ENCODE measurements at regions not wholly inside any gene's neighbourhood (a gene's known extent, or its start where the extent isn't known, plus 50 kb on each side); places are given as distances from the start of the nearest gene placed in this dataset.

- no peak for DNase-seq (ENCODE audit: extremely low spot score)
- Histone ChIP-seq H3K27ac (ENCODE audit: low read depth) (no peak overlapping the region), H3K4me1 (ENCODE audit: insufficient read depth) (no peaks in the 10 kb centered on the region), H3K36me3 (ENCODE audit: insufficient read depth) (no peaks in the 10 kb centered on the region), H3K4me3 (ENCODE audit: low read depth, low read length) (no peak overlapping the region)
- 66% methylated on average over 8 of the region's 8 CpGs for WGBS
These were observed 372.5 kb downstream of the GALR1 start for GRCh38 chr18:77622009-77622692.

DNA sequence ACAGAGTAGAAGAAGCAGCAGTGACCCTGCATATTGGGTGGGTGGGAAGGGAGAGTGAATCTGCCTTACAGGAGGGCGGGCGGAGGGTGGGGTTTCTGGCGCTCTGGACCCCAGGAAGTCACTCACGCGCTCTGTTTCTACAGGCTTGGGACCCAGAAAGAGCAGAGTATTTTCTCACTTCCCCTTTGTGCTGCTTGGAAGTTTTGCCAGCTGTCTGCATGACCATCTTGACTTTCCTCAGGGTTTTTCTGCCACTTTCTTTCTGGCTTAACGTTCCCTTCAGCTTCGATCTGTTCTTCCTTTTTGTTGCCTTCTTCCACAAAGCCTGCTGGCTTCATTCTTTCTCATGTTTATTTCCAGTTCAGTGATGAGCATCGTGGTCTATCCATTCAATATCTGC is 383.1 kb downstream of the GALR1 start:
- H3K36me3 ChIP-seq (ENCODE audit: insufficient read depth): no peaks in the 10 kb centered on the region
- DNase-seq (ENCODE audit: extremely low spot score): no peak
- H3K4me3 ChIP-seq (ENCODE audit: low read depth, low read length): no peak overlapping the region
- WGBS: 81% methylated on average over 8 of the region's 8 CpGs
- no peaks in the 10 kb centered on the region for H3K4me1 ChIP-seq (ENCODE audit: insufficient read depth)
- H3K27ac ChIP-seq (ENCODE audit: low read depth): no peak overlapping the region

DNA sequence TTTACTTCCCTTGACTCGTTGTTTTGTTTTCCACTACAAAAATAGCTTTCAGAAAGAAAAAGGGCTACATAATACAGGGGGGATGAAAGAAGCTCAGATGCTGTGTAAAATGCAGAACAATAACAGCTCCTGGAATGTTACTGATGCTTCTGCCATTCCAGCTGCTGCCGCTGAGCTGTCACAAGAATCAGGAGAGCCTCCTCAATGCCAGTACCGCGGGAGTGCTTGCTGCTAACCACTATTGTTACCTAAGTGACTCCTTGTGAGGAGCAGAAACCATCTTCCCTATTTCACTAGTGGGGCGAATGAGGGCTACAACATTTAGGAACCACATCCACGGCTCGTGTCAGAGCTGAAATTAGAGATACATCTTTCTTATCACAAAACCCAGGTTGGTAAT is 384.8 kb downstream of the GALR1 start:
- Histone ChIP-seq H3K4me1 (ENCODE audit: insufficient read depth) (no peaks in the 10 kb centered on the region), H3K36me3 (ENCODE audit: insufficient read depth) (no peaks in the 10 kb centered on the region), H3K27ac (ENCODE audit: low read depth) (no peak overlapping the region), H3K4me3 (ENCODE audit: low read depth, low read length) (no peak overlapping the region)
- WGBS: 80% methylated on average over 7 of the region's 7 CpGs
- DNase-seq (ENCODE audit: extremely low spot score): no peak

DNA sequence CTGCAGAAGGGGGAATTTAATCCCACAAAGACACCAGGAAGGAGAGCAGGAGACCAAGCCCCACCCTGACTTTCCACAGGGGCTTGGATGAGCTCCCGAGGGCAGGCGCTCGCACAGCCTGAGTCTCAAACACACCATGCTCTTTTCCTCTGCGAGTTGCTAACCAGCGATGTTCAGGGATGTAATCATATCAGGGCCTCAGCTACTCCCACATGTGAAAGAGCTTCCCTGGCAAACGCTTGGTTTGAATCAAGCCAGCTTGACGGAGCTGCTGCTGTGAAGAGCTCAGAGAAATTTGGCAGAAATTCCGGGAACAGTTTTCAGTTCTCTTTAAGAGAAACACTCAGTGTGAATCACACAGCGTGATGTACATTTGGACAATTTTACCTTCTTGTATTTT is 385.8 kb downstream of the GALR1 start:
- DNase-seq (ENCODE audit: extremely low spot score): peak; percentile 83
- whole genome bisulfite sequencing: 45% methylated on average over 9 of the region's 9 CpGs
- H3K36me3 ChIP-seq (ENCODE audit: insufficient read depth): no peaks in the 10 kb centered on the region
- H3K4me1 ChIP-seq (ENCODE audit: insufficient read depth): no peaks in the 10 kb centered on the region
- no peak overlapping the region for H3K27ac ChIP-seq (ENCODE audit: low read depth)
- no peak overlapping the region for H3K4me3 ChIP-seq (ENCODE audit: low read depth, low read length)

DNA sequence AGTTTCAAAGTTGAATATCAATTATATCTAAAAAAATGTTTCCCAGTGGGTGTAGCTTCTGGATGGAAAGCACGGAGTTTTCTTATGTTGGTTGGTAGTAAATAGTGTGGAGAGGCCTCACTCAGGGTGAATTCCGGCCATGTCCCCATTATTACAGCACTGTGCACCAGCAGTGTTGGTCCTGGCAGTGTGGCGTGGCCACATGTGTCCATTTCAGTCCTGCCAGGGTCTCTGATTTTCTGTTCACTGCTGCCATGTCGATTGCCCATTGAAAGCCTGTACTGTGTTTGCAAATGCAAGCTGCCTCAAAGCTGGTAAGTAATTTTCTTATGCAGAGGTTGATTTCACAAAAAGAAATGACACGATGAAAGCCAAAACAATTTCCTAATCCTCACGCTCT is 386.2 kb downstream of the GALR1 start:
- 67% methylated on average over 6 of the region's 6 CpGs for WGBS
- Histone ChIP-seq H3K27ac (ENCODE audit: low read depth) (no peak overlapping the region), H3K4me1 (ENCODE audit: insufficient read depth) (no peaks in the 10 kb centered on the region), H3K36me3 (ENCODE audit: insufficient read depth) (no peaks in the 10 kb centered on the region), H3K4me3 (ENCODE audit: low read depth, low read length) (no peak overlapping the region)
- DNase-seq (ENCODE audit: extremely low spot score): no peak

DNA sequence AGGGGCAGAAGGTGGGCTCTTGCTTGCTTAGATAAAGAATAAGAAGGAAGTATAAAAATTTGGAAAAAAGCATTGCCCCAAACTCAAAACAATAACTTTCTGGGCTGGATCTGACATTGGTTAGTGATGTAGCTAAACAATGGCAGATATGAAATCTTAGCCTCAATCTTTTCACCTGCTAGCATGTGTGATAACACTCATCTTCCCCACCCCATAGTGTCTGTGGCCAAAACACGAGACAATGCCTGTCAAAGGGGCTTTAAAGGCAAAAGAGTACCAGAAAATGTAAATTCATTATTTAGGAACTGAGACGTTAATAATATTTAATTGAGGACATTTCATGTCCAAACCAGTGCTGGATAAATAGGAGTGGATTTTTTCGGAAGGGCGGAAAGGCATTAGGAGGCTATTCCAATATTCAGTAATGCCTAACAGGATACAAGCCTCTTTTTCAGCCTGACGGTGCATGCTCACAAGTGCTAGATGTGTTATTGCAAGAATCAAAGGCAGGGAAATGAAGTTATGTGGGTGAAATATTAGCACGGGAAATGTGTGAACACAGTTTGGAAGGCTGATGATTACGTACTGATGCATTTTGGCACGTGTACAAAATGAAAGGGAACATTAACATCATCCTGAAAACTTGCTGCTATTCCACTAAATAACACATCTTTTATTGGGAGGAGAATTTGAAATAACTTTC is 395.7 kb downstream of the GALR1 start:
- H3K4me1 ChIP-seq (ENCODE audit: insufficient read depth): no peaks in the 10 kb centered on the region
- DNase-seq (ENCODE audit: extremely low spot score): no peak
- H3K36me3 ChIP-seq (ENCODE audit: insufficient read depth): no peaks in the 10 kb centered on the region
- 70% methylated on average over 8 of the region's 8 CpGs for WGBS
- H3K27ac ChIP-seq (ENCODE audit: low read depth): no peak overlapping the region
- no peak overlapping the region for H3K4me3 ChIP-seq (ENCODE audit: low read depth, low read length)

GRCh38 chr18:77647472-77647871 is 397.8 kb downstream of the GALR1 start:
- no peak overlapping the region for H3K27ac ChIP-seq (ENCODE audit: low read depth)
- no peak for DNase-seq (ENCODE audit: extremely low spot score)
- no peak overlapping the region for H3K4me3 ChIP-seq (ENCODE audit: low read depth, low read length)
- no peaks in the 10 kb centered on the region for H3K4me1 ChIP-seq (ENCODE audit: insufficient read depth)
- WGBS: 73% methylated on average over 8 of the region's 8 CpGs
- no peaks in the 10 kb centered on the region for H3K36me3 ChIP-seq (ENCODE audit: insufficient read depth)

DNA sequence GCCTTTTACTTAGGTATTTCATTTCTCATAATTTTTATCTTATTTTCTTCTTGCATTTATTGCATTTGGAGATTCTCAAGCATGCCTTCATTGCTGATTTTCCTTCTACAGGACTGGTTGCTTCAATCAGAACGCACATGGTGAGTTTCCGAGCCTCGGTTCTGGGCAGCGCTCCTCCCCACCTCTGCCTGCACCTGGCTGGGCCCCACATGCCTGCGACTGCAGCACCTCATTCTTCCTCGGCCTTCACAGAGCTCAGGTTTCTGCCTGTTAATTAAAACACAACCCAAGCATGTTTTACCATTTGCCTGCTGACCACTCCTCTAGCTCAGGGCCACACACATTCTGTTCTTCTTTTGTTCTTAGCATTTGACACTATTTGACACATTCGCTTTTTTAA is 398.8 kb downstream of the GALR1 start:
- no peak for DNase-seq (ENCODE audit: extremely low spot score)
- H3K27ac ChIP-seq (ENCODE audit: low read depth): no peak overlapping the region
- no peak overlapping the region for H3K4me3 ChIP-seq (ENCODE audit: low read depth, low read length)
- WGBS: 59% methylated on average over 7 of the region's 7 CpGs
- H3K4me1 ChIP-seq (ENCODE audit: insufficient read depth): no peaks in the 10 kb centered on the region
- H3K36me3 ChIP-seq (ENCODE audit: insufficient read depth): no peaks in the 10 kb centered on the region

- DNase-seq (ENCODE audit: extremely low spot score): no peak
These were observed 401.2 kb downstream of the GALR1 start for GRCh38 chr18:77650799-77651385.

DNA sequence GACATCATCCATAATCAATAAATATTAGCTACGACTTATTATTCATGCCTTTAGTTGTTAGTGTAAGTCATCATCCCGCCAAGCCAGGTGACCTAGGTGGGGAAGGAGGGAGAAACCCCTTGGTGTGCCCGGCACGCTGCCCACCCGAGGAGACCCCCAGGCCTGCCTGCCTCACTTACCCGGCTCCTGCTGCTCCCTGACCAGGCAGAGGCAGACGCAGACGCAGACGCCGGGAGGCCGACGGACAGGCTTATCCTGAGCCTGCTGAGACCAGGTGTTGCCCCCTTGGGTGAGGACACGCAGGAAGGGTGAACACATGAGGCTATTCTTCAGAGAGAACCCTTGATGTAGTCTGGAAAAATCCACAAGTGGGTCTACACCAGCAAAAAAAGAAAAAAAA is 401.8 kb downstream of the GALR1 start:
- 76% methylated on average over 13 of the region's 13 CpGs for WGBS
- Histone ChIP-seq H3K4me1 (ENCODE audit: insufficient read depth) (no peaks in the 10 kb centered on the region), H3K36me3 (ENCODE audit: insufficient read depth) (no peaks in the 10 kb centered on the region), H3K27ac (ENCODE audit: low read depth) (no peak overlapping the region), H3K4me3 (ENCODE audit: low read depth, low read length) (no peak overlapping the region)
- DNase-seq (ENCODE audit: extremely low spot score): no peak

More at GRCh38 chr18:77650799-77651385, 401.2 kb downstream of the GALR1 start:
- no peak overlapping the region for H3K4me3 ChIP-seq (ENCODE audit: low read depth, low read length)
- WGBS: 8% methylated on average over 28 of the region's 28 CpGs
- no peak overlapping the region for H3K27ac ChIP-seq (ENCODE audit: low read depth)
- no peaks in the 10 kb centered on the region for H3K4me1 ChIP-seq (ENCODE audit: insufficient read depth)
- H3K36me3 ChIP-seq (ENCODE audit: insufficient read depth): no peaks in the 10 kb centered on the region

DNA sequence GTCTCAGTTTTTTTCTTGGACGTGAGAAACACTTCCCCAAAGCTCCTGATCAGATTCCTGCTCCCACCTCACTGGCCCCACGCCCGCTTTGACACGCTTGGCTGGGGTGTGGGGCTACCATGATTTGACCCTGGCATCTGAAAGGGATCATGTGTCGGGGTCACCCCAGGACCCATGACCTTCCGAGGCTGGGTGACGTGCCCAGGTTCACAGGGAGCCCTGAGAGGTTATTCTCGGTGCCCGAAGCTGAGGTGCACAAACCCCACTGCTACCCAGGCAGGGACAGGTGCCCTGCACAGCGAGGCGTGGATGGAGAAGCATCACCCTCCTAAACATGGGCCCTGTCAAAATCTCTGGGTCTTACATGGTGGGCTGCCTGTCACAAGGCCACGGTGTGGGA is 404.1 kb downstream of the GALR1 start:
- no peak overlapping the region for H3K4me3 ChIP-seq (ENCODE audit: low read depth, low read length)
- no peaks in the 10 kb centered on the region for H3K4me1 ChIP-seq (ENCODE audit: insufficient read depth)
- no peaks in the 10 kb centered on the region for H3K36me3 ChIP-seq (ENCODE audit: insufficient read depth)
- WGBS: 88% methylated on average over 12 of the region's 12 CpGs
- no peak for DNase-seq (ENCODE audit: extremely low spot score)
- H3K27ac ChIP-seq (ENCODE audit: low read depth): no peak overlapping the region

GRCh38 chr18:77654302-77654701 is 404.7 kb downstream of the GALR1 start:
- 86% methylated on average over 5 of the region's 5 CpGs for WGBS
- Histone ChIP-seq H3K4me1 (ENCODE audit: insufficient read depth) (no peaks in the 10 kb centered on the region), H3K4me3 (ENCODE audit: low read depth, low read length) (no peak overlapping the region), H3K27ac (ENCODE audit: low read depth) (no peak overlapping the region), H3K36me3 (ENCODE audit: insufficient read depth) (no peaks in the 10 kb centered on the region)
- no peak for DNase-seq (ENCODE audit: extremely low spot score)

GRCh38 chr18:77657651-77658298 is 408.1 kb downstream of the GALR1 start:
- H3K4me3 ChIP-seq (ENCODE audit: low read depth, low read length): no peak overlapping the region
- H3K4me1 ChIP-seq (ENCODE audit: insufficient read depth): no peaks in the 10 kb centered on the region
- no peak for DNase-seq (ENCODE audit: extremely low spot score)
- no peaks in the 10 kb centered on the region for H3K36me3 ChIP-seq (ENCODE audit: insufficient read depth)
- WGBS: 82% methylated on average over 31 of the region's 31 CpGs
- H3K27ac ChIP-seq (ENCODE audit: low read depth): no peak overlapping the region

DNA sequence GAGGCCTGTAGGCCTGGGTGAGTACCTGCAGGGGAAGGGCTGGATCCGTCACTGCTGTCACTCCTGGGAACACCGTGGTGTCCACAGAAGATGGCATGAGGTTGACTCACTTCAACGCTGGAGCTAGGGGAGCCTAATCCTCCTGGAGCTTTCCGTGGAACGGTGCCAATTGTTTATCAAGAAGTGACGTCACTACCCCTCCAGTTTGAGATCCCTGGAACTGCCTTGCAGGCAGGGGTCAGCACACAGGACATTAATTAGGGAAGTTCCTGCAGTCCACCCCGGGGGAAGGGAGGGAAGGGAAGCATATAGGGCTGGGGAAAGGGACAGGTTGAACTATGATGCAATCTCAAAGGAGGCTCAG is 408.6 kb downstream of the GALR1 start:
- Histone ChIP-seq H3K27ac (ENCODE audit: low read depth) (no peak overlapping the region), H3K4me1 (ENCODE audit: insufficient read depth) (no peaks in the 10 kb centered on the region), H3K4me3 (ENCODE audit: low read depth, low read length) (no peak overlapping the region), H3K36me3 (ENCODE audit: insufficient read depth) (no peaks in the 10 kb centered on the region)
- WGBS: 36% methylated on average over 7 of the region's 7 CpGs
- DNase-seq (ENCODE audit: extremely low spot score): no peak
